GM19452 (cell line): ENCODE measurements at regions not wholly inside any gene's neighbourhood (a gene's known extent, or its start where the extent isn't known, plus 50 kb on each side); places are given as distances from the start of the nearest gene placed in this dataset.
A peak's percentile ranks its signal among the peaks of the same experiment; 100 is the strongest.

Experiments used
- ATAC-seq: cut with Tn5 transposase; IDR thresholded peaks from one replicate; pipeline ENCODE4 v1.9.1; 2021; ENCODE audit not compliant: unreplicated experiment

GRCh38 chr2:12928197-12928774 is 211.6 kb downstream of the TRIB2 start:
- ATAC-seq, result no peak

- no peak for ATAC-seq
Observed at GRCh38 chr2:12928775-12929401, 212.2 kb downstream of the TRIB2 start.

GRCh38 chr2:12929758-12930157 is 213.0 kb downstream of the TRIB2 start:
- no peak for ATAC-seq

GRCh38 chr2:12930391-12930790 is 213.7 kb downstream of the TRIB2 start:
- ATAC-seq, result no peak

- no peak for ATAC-seq
Observed at GRCh38 chr2:12931186-12931844, 214.6 kb downstream of the TRIB2 start.

GRCh38 chr2:12932192-12932591 is 215.5 kb downstream of the TRIB2 start:
- ATAC-seq, result no peak

- ATAC-seq, result no peak
Observed at GRCh38 chr2:12934146-12934756, 217.5 kb downstream of the TRIB2 start.

GRCh38 chr2:12935222-12935621 is 218.5 kb downstream of the TRIB2 start:
- ATAC-seq, result no peak

- ATAC-seq, result no peak
Observed at GRCh38 chr2:12935796-12936195, 219.1 kb downstream of the TRIB2 start.

GRCh38 chr2:12941203-12941602 is 224.5 kb downstream of the TRIB2 start:
- ATAC-seq, result no peak

GRCh38 chr2:12948231-12948960 is 231.7 kb downstream of the TRIB2 start:
- ATAC-seq, result no peak

- ATAC-seq, result peak; percentile 91
Observed at GRCh38 chr2:12948961-12949353, 232.2 kb downstream of the TRIB2 start.

- no peak for ATAC-seq
Observed at GRCh38 chr2:12949406-12949805, 232.7 kb downstream of the TRIB2 start.

- no peak for ATAC-seq
Observed at GRCh38 chr2:12950174-12950573, 233.4 kb downstream of the TRIB2 start.

GRCh38 chr2:12950957-12951656 is 234.4 kb downstream of the TRIB2 start:
- ATAC-seq, result no peak

GRCh38 chr2:12951657-12951973 is 234.9 kb downstream of the TRIB2 start:
- ATAC-seq, result no peak

- no peak for ATAC-seq
Observed at GRCh38 chr2:12953596-12953995, 236.9 kb downstream of the TRIB2 start.

- ATAC-seq, result no peak
Observed at GRCh38 chr2:12955864-12956263, 239.1 kb downstream of the TRIB2 start.

GRCh38 chr2:12957251-12957650 is 240.5 kb downstream of the TRIB2 start:
- no peak for ATAC-seq

- ATAC-seq, result no peak
Observed at GRCh38 chr2:12959935-12960334, 243.2 kb downstream of the TRIB2 start.

GRCh38 chr2:12960671-12961070 is 243.9 kb downstream of the TRIB2 start:
- ATAC-seq, result no peak
